Fibroblast of mammary gland (primary cell): ENCODE measurements at regions not wholly inside any gene's neighbourhood (a gene's known extent, or its start where the extent isn't known, plus 50 kb on each side); places are given as distances from the start of the nearest gene placed in this dataset.
A peak's percentile ranks its signal among the peaks of the same experiment; 100 is the strongest.

Experiments used
- DNase-seq: peaks from one replicate; pipeline ENCODE4 v3.0.0-alpha.2; 2010; ENCODE audit warnings: low read depth
- H3K4me3 ChIP-seq: 2 replicates; pipeline ENCODE4 v1.5.1; 2011; ENCODE audit warnings: low read depth, mild to moderate bottlenecking, low read length, moderate library complexity; ENCODE audit not compliant: control insufficient read depth
- CTCF ChIP-seq: conservative IDR thresholded peaks from 2 replicates; pipeline ENCODE4 v1.5.1; 2011; ENCODE audit warnings: low read depth, low read length, inconsistent platforms; ENCODE audit not compliant: control insufficient read depth, insufficient read depth

DNA sequence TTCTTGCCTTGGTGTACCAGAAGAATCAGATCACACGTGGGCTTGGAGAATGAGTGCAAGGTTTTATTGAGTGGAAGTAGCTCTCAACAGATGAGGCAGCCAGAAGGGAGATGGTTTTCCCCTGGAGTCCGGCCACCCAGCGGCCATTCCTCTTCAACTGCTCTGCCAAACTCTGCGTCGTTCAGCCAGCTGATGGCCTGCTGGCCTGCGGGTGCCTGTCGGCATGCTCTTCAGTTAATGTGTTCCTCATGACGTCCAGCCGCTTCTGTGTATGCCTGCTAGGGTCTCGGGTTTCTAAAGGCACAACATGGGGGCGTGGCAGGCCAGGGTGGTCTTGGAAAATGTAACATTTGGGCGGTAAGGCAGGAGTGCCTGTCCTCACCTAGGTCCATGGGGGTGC, 487.9 kb upstream of the LRRC4C start:
- TF ChIP-seq CTCF, result no peak
- no peak overlapping the region for H3K4me3 ChIP-seq
- DNase-seq, result no peak

DNA sequence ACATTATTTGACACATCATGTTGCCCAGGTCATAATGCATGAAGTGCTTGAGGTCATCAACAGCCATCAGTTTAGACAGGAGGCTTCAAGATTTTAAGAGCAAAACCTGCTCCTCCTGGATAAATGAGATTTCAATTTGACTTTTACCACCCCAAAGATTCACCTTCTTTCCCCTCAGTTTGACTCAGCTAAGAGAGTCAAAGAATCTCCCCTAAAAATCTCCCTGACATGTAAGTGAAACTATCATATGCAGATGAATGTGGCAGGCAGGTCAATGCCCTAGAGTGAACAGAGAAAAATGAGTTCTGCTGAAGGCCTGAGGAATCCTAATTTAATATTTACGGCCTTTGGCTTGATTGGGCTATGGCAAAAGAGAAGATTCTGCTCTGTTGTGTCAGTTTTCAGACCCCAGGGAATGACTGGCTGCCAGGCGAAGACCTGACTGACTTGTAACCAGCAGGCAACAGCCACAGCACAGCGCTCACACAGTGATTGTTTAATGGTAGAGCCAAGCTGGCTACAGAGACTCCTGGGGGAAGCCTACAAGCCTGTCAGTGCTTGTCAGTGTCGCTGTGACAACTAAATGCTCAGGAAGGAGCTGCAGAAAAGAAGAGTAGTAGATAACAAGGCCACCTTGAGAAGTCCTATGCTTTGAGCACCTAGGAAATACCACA, 491.2 kb upstream of the LRRC4C start:
- DNase-seq, result no peak
- no peak overlapping the region for H3K4me3 ChIP-seq
- TF ChIP-seq CTCF, result no peak

GRCh38 chr11:41954034-41954433, 494.6 kb upstream of the LRRC4C start:
- no peak for TF ChIP-seq CTCF
- H3K4me3 ChIP-seq, result no peak overlapping the region
- peak; percentile 7 for DNase-seq

DNA sequence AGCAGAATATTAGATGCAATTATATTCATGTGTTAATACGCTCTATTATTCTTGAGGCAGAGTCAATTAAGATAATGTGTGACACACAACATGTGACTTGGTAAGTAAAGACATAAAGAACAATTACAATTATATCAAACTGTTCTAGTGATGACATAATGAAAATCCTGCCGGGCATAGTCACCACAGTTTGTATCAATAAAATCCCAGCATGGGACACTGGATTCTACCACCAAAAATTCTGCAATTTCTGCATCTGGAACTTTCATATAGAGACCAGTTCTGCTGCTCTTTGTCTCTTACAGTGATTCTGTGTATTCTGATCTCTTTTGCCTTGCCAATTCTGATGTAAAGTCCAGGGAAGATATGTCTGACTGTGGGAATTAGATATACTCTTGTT, 495.6 kb upstream of the LRRC4C start:
- no peak for DNase-seq
- TF ChIP-seq CTCF, result no peak
- no peak overlapping the region for H3K4me3 ChIP-seq

- no peak for DNase-seq
- TF ChIP-seq CTCF, result no peak
- no peak overlapping the region for H3K4me3 ChIP-seq
These were observed 496.4 kb upstream of the LRRC4C start for GRCh38 chr11:41955635-41956400.

- no peak for DNase-seq
- no peak overlapping the region for H3K4me3 ChIP-seq
- no peak for TF ChIP-seq CTCF
These were observed 504.0 kb upstream of the LRRC4C start for GRCh38 chr11:41963406-41963805.
